ENCODE measurements at regions not wholly inside any gene's neighbourhood (a gene's known extent, or its start where the extent isn't known, plus 50 kb on each side); places are given as distances from the start of the nearest gene placed in this dataset.

DNA sequence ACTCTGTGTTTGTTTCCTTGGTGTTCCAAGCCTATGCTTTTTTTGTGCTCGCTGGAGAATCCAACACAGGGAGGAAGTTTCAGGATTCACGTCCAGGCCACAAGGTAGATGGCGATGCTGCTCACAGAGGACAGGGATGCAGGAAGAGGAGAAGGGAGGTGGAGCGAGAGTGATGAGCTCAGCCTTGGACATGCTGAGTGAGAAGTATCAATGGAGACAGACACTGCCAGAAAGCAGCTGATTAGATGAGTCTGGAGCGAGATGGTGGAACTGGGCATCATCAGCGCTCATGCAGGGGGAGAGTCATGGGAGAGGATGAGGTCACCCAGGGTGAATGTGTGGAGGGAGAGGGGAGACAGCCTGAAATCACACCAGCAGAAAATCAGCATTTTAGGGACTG is 110.0 kb downstream of the GLUL start:
- no peak overlapping the region for H3K4me3 ChIP-seq (ENCODE audit: low read depth, low read length)
- DNase-seq (ENCODE audit: low read depth), result no peak
- TF ChIP-seq, protein P1, sequence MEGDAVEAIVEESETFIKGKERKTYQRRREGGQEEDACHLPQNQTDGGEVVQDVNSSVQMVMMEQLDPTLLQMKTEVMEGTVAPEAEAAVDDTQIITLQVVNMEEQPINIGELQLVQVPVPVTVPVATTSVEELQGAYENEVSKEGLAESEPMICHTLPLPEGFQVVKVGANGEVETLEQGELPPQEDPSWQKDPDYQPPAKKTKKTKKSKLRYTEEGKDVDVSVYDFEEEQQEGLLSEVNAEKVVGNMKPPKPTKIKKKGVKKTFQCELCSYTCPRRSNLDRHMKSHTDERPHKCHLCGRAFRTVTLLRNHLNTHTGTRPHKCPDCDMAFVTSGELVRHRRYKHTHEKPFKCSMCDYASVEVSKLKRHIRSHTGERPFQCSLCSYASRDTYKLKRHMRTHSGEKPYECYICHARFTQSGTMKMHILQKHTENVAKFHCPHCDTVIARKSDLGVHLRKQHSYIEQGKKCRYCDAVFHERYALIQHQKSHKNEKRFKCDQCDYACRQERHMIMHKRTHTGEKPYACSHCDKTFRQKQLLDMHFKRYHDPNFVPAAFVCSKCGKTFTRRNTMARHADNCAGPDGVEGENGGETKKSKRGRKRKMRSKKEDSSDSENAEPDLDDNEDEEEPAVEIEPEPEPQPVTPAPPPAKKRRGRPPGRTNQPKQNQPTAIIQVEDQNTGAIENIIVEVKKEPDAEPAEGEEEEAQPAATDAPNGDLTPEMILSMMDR (IDR thresholded peaks at IDR 0.05; ENCODE audit: insufficient read depth, low read length), result no peak

DNA sequence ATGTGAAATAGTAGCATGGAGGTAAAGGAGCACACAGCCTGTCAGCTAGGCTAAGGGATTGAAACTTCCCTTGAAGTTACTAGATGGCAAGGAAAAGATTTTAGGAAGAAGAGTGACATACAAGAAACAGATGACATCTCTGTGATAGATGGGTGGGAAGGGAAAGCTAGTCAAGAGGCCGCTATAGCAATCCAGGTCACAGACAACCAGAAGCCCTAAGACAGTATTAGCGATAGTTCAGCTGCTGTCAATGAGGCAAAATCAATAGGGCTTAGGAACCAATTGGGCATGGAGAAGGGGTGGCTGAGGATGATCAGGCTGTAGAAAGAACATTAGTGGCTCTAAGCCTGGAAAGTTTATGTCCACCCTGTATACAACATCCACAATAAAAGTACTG is 111.1 kb downstream of the GLUL start:
- no peak overlapping the region for H3K4me3 ChIP-seq (ENCODE audit: low read depth, low read length)
- DNase-seq (ENCODE audit: low read depth), result no peak
- TF ChIP-seq, protein P1 (IDR thresholded peaks at IDR 0.05; ENCODE audit: insufficient read depth, low read length), result no peak

DNA sequence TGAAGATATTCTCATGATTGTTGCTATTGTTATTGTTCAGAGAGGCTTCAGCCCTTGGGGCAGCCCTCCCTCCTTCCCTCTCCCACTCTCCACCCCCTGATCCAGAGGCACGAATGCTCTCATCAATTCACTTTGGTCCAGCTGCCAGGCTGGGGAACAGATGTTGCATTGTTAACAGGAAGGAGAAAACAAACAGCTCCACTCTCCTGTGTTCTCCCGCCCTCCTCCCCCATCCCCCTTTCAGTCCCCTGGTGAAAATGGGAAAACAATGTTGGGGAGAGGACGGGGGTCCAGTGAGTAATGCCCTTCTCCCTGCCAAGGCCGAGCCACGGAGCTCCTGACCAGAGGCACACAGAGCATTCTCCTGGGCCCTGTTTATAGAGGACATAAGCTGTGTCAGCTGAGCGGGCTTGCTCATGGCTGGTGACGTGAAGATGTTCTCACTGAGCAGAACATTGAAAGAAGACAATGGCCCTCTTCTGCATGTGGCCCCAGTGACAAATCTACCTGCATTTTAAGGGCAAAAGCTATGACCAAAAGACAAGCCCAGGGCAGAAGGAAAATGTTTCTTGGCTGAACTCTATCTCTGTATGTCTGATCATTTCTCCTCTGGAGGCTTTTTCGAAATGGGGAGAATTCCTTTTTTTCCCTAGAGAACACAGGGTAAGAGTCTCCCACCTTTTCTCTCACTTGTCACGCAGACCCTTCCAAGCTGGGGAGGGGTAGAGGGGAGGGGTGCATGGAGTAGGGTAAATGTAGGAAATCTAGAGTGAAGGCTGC is 111.7 kb downstream of the GLUL start:
- DNase-seq (ENCODE audit: low read depth), result no peak
- H3K4me3 ChIP-seq (ENCODE audit: low read depth, low read length), result no peak overlapping the region
- TF ChIP-seq, protein P1 (IDR thresholded peaks at IDR 0.05; ENCODE audit: insufficient read depth, low read length), result no peak

DNA sequence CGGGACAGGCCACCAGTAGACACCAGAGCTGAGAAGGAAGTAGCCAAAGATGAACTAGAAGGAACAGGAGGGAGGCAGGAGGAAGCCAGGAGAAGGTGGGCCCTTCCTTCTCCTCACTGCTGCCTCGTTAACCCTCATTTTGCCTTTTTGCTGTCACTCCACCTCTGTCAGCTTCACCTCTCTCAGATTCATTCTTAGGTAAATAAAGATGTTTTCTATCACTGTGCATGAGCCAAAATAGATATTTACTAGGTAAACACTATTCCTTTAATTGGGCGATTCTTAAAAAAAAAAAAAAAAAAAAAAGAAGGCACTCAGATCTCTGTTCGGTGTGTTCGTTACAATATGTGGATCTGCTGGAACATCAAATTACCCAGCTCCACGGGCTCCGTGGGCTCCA is 112.3 kb downstream of the GLUL start:
- no peak for DNase-seq (ENCODE audit: low read depth)
- H3K4me3 ChIP-seq (ENCODE audit: low read depth, low read length), result no peak overlapping the region
- TF ChIP-seq, protein P1 (IDR thresholded peaks at IDR 0.05; ENCODE audit: insufficient read depth, low read length), result no peak

DNA sequence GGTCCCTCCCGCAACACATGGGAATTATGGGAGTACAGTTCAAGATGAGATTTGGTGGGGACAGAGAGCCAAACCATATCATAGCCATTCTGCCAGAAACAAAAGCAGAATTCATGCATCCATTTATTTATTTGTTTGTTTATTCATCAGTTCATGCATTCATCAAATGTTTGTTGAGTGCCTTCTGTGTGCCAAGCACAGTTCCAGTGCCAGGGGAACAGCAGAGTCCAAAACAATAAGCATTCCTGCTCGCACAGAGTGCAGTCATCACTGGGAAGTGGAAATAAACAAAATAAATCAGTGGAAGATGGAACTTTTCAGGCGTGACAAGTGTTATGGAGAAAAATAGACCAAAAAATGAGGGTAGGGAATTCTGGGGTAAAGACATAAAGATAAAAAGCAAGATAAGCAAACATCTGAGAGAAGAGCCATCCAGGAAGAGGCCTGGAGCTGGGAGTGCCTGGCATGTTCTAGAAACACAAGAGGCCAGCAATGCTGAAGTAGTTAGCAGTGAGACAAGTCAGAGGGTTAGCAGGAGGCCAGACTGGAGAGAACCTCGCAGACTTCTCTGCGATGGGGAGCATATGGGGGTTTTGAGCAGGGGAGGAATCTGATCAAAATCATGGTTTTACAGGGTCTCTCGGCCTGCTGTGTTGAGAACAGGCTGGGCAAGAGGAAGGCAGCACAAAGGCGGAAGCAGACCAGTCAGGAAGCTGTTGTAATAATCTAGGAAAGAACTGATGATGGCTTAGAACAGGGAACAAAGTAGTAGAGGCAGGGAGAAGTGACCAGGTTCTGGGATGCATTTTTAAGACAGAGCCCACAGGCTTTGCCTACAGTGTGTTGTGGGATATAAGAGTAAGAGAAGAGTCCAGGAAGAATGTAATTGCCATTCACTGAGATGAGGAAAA is 113.2 kb downstream of the GLUL start:
- no peak overlapping the region for H3K4me3 ChIP-seq (ENCODE audit: low read depth, low read length)
- TF ChIP-seq, protein P1 (IDR thresholded peaks at IDR 0.05; ENCODE audit: insufficient read depth, low read length), result no peak
- DNase-seq (ENCODE audit: low read depth), result no peak

DNA sequence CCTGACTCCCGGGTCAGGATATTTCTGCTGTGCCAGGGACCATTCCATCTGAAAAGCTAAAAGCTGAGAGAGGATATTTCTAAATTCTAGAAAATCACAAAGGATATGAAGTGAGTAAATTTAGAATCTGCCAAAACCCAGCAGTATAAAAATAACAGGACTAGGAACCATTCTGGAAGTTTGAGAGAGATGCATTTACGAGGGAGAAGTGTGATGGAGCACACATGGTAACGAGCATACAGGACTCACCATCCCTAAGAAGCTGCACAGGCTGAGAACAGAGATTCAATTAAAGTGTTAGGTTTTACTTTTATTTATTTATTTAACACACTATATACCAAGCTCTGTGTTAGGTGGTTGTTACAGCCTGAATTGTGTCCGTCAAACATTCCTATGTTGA is 116.3 kb downstream of the GLUL start:
- TF ChIP-seq, protein P1 (IDR thresholded peaks at IDR 0.05; ENCODE audit: insufficient read depth, low read length), result no peak
- DNase-seq (ENCODE audit: low read depth), result no peak
- H3K4me3 ChIP-seq (ENCODE audit: low read depth, low read length), result no peak overlapping the region

Data from fibroblast of the aortic adventitia (primary cell).